ENCODE measurements at regions not wholly inside any gene's neighbourhood (a gene's known extent, or its start where the extent isn't known, plus 50 kb on each side); places are given as distances from the start of the nearest gene placed in this dataset.
A peak's percentile ranks its signal among the peaks of the same experiment; 100 is the strongest.

DNA sequence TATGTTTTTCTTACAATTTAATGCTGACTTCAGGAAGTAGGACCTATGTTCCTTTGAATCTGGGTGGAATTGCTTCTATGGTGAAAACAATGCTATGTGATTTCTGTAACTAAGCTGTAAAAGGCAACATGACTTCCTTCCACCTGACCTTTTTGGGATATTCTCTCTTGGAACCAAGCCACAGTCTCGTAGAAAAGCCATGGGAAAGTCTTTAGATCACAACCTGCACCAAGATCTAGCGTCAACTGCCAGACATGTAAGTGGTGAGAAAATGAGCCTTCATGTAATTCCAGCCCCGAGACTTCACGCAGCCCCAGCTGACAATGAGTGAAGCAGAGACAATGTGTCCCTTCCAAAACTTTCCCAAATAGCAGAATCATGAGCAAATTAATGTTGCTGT, 297.0 kb upstream of the DCAF8L1 start:
- no peaks in the 10 kb centered on the region for H3K27me3 ChIP-seq (ENCODE audit: control insufficient read depth, insufficient read depth, low read length)
- no peaks in the 10 kb centered on the region for H3K36me3 ChIP-seq (replicated peaks; ENCODE audit: control insufficient read depth, insufficient read depth, low read length)

GRCh38 chrX:28273736-28274135, 292.5 kb upstream of the DCAF8L1 start:
- DNase-seq = no peak
- H3K36me3 ChIP-seq (replicated peaks; ENCODE audit: control insufficient read depth, insufficient read depth, low read length) = no peaks in the 10 kb centered on the region
- no peak overlapping the region for H3K4me3 ChIP-seq (ENCODE audit: insufficient read depth, low read depth, low read length)

More for the DNA sequence above, 297.0 kb upstream of the DCAF8L1 start:
- no peak for DNase-seq
- H3K4me3 ChIP-seq (ENCODE audit: insufficient read depth, low read depth, low read length) = no peak overlapping the region

GRCh38 chrX:28246675-28247074, 265.4 kb upstream of the DCAF8L1 start:
- Histone ChIP-seq H3K4me3 (ENCODE audit: insufficient read depth, low read depth, low read length) (no peak overlapping the region), H3K27me3 (ENCODE audit: control insufficient read depth, insufficient read depth, low read length) (no peaks in the 10 kb centered on the region), H3K36me3 (replicated peaks; ENCODE audit: control insufficient read depth, insufficient read depth, low read length) (no peaks in the 10 kb centered on the region)
- DNase-seq = no peak

More at GRCh38 chrX:28273736-28274135, 292.5 kb upstream of the DCAF8L1 start:
- no peaks in the 10 kb centered on the region for H3K27me3 ChIP-seq (ENCODE audit: control insufficient read depth, insufficient read depth, low read length)

GRCh38 chrX:28229217-28229616, 248.0 kb upstream of the DCAF8L1 start:
- Histone ChIP-seq H3K4me3 (ENCODE audit: insufficient read depth, low read depth, low read length) (no peak overlapping the region), H3K27me3 (ENCODE audit: control insufficient read depth, insufficient read depth, low read length) (no peaks in the 10 kb centered on the region), H3K36me3 (replicated peaks; ENCODE audit: control insufficient read depth, insufficient read depth, low read length) (no peaks in the 10 kb centered on the region)
- no peak for DNase-seq

GRCh38 chrX:28225513-28225912, 244.3 kb upstream of the DCAF8L1 start:
- H3K4me3 ChIP-seq (ENCODE audit: insufficient read depth, low read depth, low read length) = no peak overlapping the region
- DNase-seq = no peak
- no peaks in the 10 kb centered on the region for H3K36me3 ChIP-seq (replicated peaks; ENCODE audit: control insufficient read depth, insufficient read depth, low read length)
- H3K27me3 ChIP-seq (ENCODE audit: control insufficient read depth, insufficient read depth, low read length) = no peaks in the 10 kb centered on the region

GRCh38 chrX:28223991-28224390, 242.7 kb upstream of the DCAF8L1 start:
- no peak for DNase-seq
- no peaks in the 10 kb centered on the region for H3K36me3 ChIP-seq (replicated peaks; ENCODE audit: control insufficient read depth, insufficient read depth, low read length)
- no peak overlapping the region for H3K4me3 ChIP-seq (ENCODE audit: insufficient read depth, low read depth, low read length)
- no peaks in the 10 kb centered on the region for H3K27me3 ChIP-seq (ENCODE audit: control insufficient read depth, insufficient read depth, low read length)

DNA sequence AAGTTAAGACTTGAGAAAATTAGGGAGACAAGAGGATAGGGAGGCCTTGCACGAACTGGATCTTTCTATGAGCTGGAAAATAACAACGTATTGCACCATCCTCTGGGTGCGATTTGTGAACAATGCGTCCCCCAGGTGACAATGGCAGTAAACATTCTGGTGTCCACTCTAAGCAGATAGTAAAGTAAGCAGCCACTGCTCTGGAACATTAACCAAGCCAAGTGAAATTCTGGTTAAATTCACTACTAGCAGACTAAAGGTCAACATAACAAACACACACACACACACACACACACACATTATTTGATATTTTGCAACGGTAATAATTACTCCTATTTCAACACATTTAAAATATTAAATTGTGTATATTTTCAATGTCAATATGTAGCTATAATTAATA, 242.2 kb upstream of the DCAF8L1 start:
- Histone ChIP-seq H3K36me3 (replicated peaks; ENCODE audit: control insufficient read depth, insufficient read depth, low read length) (no peaks in the 10 kb centered on the region), H3K4me3 (ENCODE audit: insufficient read depth, low read depth, low read length) (no peak overlapping the region), H3K27me3 (ENCODE audit: control insufficient read depth, insufficient read depth, low read length) (no peaks in the 10 kb centered on the region)
- DNase-seq = no peak

DNA sequence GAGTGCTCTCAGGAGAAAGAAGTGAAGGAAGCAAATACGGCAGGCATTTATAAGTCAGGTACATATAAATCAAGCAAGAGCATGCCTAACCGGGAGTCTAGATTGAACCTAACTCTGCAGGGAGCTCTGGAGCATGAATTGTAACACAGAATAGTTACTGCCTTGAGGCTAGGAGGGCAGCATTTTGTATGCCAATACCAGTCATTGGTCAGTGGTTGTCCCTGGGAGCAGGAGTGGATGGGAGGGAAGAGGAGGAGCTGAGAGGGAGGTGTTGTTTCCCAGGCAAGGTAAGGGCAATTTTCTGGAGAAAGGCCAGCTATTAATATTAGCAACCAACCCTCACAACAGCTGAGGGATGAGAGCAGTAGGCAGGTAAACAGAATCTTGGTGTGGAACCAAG, 224.7 kb upstream of the DCAF8L1 start:
- no peaks in the 10 kb centered on the region for H3K27me3 ChIP-seq (ENCODE audit: control insufficient read depth, insufficient read depth, low read length)
- H3K36me3 ChIP-seq (replicated peaks; ENCODE audit: control insufficient read depth, insufficient read depth, low read length) = no peaks in the 10 kb centered on the region
- H3K4me3 ChIP-seq (ENCODE audit: insufficient read depth, low read depth, low read length) = no peak overlapping the region
- DNase-seq = peak; percentile 30

GRCh38 chrX:28205126-28205525, 223.9 kb upstream of the DCAF8L1 start:
- Histone ChIP-seq H3K4me3 (ENCODE audit: insufficient read depth, low read depth, low read length) (no peak overlapping the region), H3K27me3 (ENCODE audit: control insufficient read depth, insufficient read depth, low read length) (no peaks in the 10 kb centered on the region), H3K36me3 (replicated peaks; ENCODE audit: control insufficient read depth, insufficient read depth, low read length) (no peaks in the 10 kb centered on the region)
- no peak for DNase-seq

- H3K36me3 ChIP-seq (replicated peaks; ENCODE audit: control insufficient read depth, insufficient read depth, low read length) = no peaks in the 10 kb centered on the region
- H3K4me3 ChIP-seq (ENCODE audit: insufficient read depth, low read depth, low read length) = no peak overlapping the region
- no peaks in the 10 kb centered on the region for H3K27me3 ChIP-seq (ENCODE audit: control insufficient read depth, insufficient read depth, low read length)
- DNase-seq = no peak
Measured at GRCh38 chrX:28189011-28189410, 207.8 kb upstream of the DCAF8L1 start.

- Histone ChIP-seq H3K36me3 (replicated peaks; ENCODE audit: control insufficient read depth, insufficient read depth, low read length) (no peaks in the 10 kb centered on the region), H3K27me3 (ENCODE audit: control insufficient read depth, insufficient read depth, low read length) (no peaks in the 10 kb centered on the region), H3K4me3 (ENCODE audit: insufficient read depth, low read depth, low read length) (no peak overlapping the region)
- no peak for DNase-seq
Measured at GRCh38 chrX:28188526-28188925, 207.3 kb upstream of the DCAF8L1 start.

DNA sequence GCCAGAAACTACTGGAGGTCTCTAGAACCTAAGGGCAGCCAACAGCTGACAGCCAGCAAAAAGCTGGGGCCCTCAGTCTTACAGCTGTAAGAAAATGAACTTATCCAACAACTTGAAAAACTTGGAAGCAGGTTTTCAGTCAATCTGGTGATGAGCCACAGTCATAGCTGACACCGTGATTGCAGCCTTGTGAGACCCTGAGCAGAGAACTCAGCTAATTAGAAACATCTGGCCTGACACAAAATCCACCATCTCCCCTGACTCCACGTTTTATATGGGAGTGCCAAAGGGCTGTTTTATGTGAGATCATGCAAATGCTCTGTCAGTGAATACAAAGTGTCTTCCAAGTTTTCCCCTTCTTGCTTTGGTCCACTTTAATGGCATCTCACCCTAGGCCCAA, 198.8 kb upstream of the DCAF8L1 start:
- Histone ChIP-seq H3K4me3 (ENCODE audit: insufficient read depth, low read depth, low read length) (no peak overlapping the region), H3K27me3 (ENCODE audit: control insufficient read depth, insufficient read depth, low read length) (no peaks in the 10 kb centered on the region), H3K36me3 (replicated peaks; ENCODE audit: control insufficient read depth, insufficient read depth, low read length) (no peaks in the 10 kb centered on the region)
- no peak for DNase-seq

GRCh38 chrX:28178206-28178605, 197.0 kb upstream of the DCAF8L1 start:
- Histone ChIP-seq H3K27me3 (ENCODE audit: control insufficient read depth, insufficient read depth, low read length) (no peaks in the 10 kb centered on the region), H3K4me3 (ENCODE audit: insufficient read depth, low read depth, low read length) (no peak overlapping the region), H3K36me3 (replicated peaks; ENCODE audit: control insufficient read depth, insufficient read depth, low read length) (no peaks in the 10 kb centered on the region)
- DNase-seq = no peak

DNA sequence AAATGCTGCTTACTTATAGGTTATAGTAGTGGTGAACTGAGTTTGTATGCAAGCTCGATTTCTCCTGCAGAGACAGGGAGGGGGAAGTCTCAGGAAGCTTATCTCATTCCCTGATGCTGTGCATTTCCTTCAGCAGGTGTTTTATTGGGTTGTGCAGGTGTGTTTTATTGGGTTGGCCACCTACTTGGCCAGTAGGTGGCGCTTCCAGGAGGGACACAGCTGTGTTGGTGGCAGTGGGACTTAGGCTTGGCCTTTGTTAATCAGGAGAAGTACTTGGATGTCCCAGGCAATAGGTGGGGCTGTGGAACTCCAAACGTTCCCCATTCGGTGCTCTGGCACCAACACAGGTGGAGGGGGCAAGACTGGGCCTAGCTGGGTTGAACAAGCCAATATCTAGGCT, 196.0 kb upstream of the DCAF8L1 start:
- Histone ChIP-seq H3K27me3 (ENCODE audit: control insufficient read depth, insufficient read depth, low read length) (no peaks in the 10 kb centered on the region), H3K4me3 (ENCODE audit: insufficient read depth, low read depth, low read length) (no peak overlapping the region), H3K36me3 (replicated peaks; ENCODE audit: control insufficient read depth, insufficient read depth, low read length) (no peaks in the 10 kb centered on the region)
- DNase-seq = peak; percentile 59

- H3K27me3 ChIP-seq (ENCODE audit: control insufficient read depth, insufficient read depth, low read length) = no peaks in the 10 kb centered on the region
- no peaks in the 10 kb centered on the region for H3K36me3 ChIP-seq (replicated peaks; ENCODE audit: control insufficient read depth, insufficient read depth, low read length)
- H3K4me3 ChIP-seq (ENCODE audit: insufficient read depth, low read depth, low read length) = no peak overlapping the region
- DNase-seq = no peak
Measured at GRCh38 chrX:28170713-28171112, 189.5 kb upstream of the DCAF8L1 start.

DNA sequence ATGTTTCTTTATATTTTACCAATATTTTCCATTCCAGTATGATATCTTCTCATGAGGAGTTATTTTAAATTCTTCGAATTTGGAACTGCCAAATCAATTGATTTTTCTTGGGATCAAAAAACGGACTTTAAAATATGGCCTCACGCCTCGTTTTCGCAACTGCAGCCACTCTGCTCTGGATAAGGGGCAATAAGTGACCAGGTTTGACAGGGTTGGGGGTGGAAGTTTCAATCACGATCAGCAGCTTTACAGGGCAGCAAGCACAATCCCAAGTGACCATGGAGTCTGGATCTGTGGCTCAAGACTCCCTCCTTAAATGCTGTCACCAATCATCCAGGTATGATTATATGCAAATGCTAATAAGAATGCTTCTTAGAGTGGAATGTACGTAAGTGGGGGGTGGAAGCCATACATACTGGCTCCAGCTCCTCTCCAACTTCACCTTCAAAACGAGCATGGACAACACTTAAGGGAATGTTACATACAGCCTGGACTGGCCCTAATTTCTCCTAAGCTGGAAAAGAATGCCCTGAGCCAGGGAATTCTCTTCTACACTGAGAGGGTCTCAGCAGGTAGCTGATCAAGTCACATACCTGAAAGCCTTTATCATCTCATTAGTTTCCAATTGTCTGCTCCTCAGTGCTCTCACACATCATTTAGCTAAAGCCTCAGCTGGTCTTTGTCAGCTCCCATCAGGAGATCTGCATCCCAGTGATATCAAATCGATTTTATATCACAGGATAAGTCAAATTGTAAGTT, 176.9 kb upstream of the DCAF8L1 start:
- Histone ChIP-seq H3K4me3 (ENCODE audit: insufficient read depth, low read depth, low read length) (no peak overlapping the region), H3K27me3 (ENCODE audit: control insufficient read depth, insufficient read depth, low read length) (no peaks in the 10 kb centered on the region), H3K36me3 (replicated peaks; ENCODE audit: control insufficient read depth, insufficient read depth, low read length) (no peaks in the 10 kb centered on the region)
- peak; percentile 32 for DNase-seq
